DND-41 (cell line): ENCODE measurements at regions not wholly inside any gene's neighbourhood (a gene's known extent, or its start where the extent isn't known, plus 50 kb on each side); places are given as distances from the start of the nearest gene placed in this dataset.

Experiments used
- ATAC-seq: fragments of 200-7000 bp; cut with Tn5 transposase; 3 replicates; pipeline ENCODE4 v1.9.1; 2021; ENCODE audit warnings: low read depth; ENCODE audit not compliant: insufficient read depth
- DNase-seq: peaks from one replicate; pipeline ENCODE4 v3.0.0-alpha.2; 2020
- H2AFZ ChIP-seq: 2 replicates; pipeline ENCODE4 v1.6.0; 2012; ENCODE audit warnings: low read depth, low read length
- H3K27ac ChIP-seq: 2 replicates; pipeline ENCODE4 v1.5.1; 2012; ENCODE audit warnings: low read length, inconsistent platforms
- H3K27me3 ChIP-seq: fragments of 200-600 bp; sonication (generic); 2 replicates; pipeline ENCODE4 v1.6.0; 2012; ENCODE audit warnings: low read length, mild to moderate bottlenecking, inconsistent platforms; ENCODE audit not compliant: insufficient read depth, poor library complexity
- H3K36me3 ChIP-seq: 2 replicates; pipeline ENCODE4 v1.5.1; 2012; ENCODE audit warnings: low read length, inconsistent platforms; ENCODE audit not compliant: insufficient read depth
- H3K4me1 ChIP-seq: 2 replicates; pipeline ENCODE4 v1.5.1; 2012; ENCODE audit warnings: mild to moderate bottlenecking, low read length; ENCODE audit not compliant: insufficient read depth
- H3K4me2 ChIP-seq: 2 replicates; pipeline ENCODE4 v1.6.0; 2012; ENCODE audit warnings: mild to moderate bottlenecking, moderate library complexity, low read length, inconsistent platforms; ENCODE audit not compliant: insufficient read depth
- H3K4me3 ChIP-seq, 2 experiments: fragments of 200-600 bp in 1 of 2; shearing (Covaris generic) in 1 of 2; 2 replicates each; pipeline ENCODE4 v1.5.1; 2012 to 2016; ENCODE audit warnings: inconsistent platforms in 2 of 2, low read length in 2 of 2, mild to moderate bottlenecking in 2 of 2, low read depth in 1 of 2, moderate library complexity in 1 of 2
- H3K79me2 ChIP-seq: 2 replicates; pipeline ENCODE4 v1.6.0; 2012; ENCODE audit warnings: low read length, inconsistent platforms; ENCODE audit not compliant: insufficient read depth
- H3K9ac ChIP-seq: 2 replicates; pipeline ENCODE4 v1.6.0; 2012; ENCODE audit warnings: low read depth, mild to moderate bottlenecking, inconsistent platforms, low read length, moderate library complexity
- H3K9me3 ChIP-seq: 2 replicates; pipeline ENCODE4 v1.5.1; 2012; ENCODE audit warnings: low read length, moderate library complexity, mild to moderate bottlenecking, inconsistent platforms; ENCODE audit not compliant: insufficient read depth, severe bottlenecking
- H4K20me1 ChIP-seq: 2 replicates; pipeline ENCODE4 v1.6.0; 2012; ENCODE audit warnings: low read length; ENCODE audit not compliant: insufficient read depth
- EZH2 ChIP-seq: IDR thresholded peaks from 3 replicates; pipeline ENCODE4 v1.6.1; 2012; ENCODE audit warnings: borderline replicate concordance, low read depth, mild to moderate bottlenecking, moderate library complexity, low read length, inconsistent platforms; ENCODE audit not compliant: severe bottlenecking
- TF ChIP-seq, protein P1 (sequence below): IDR thresholded peaks from 2 replicates; pipeline ENCODE4 v1.5.1; 2012; ENCODE audit warnings: borderline replicate concordance, low read length, moderate library complexity, mild to moderate bottlenecking; ENCODE audit not compliant: poor library complexity, severe bottlenecking; ENCODE audit errors: extremely low read depth

DNA sequence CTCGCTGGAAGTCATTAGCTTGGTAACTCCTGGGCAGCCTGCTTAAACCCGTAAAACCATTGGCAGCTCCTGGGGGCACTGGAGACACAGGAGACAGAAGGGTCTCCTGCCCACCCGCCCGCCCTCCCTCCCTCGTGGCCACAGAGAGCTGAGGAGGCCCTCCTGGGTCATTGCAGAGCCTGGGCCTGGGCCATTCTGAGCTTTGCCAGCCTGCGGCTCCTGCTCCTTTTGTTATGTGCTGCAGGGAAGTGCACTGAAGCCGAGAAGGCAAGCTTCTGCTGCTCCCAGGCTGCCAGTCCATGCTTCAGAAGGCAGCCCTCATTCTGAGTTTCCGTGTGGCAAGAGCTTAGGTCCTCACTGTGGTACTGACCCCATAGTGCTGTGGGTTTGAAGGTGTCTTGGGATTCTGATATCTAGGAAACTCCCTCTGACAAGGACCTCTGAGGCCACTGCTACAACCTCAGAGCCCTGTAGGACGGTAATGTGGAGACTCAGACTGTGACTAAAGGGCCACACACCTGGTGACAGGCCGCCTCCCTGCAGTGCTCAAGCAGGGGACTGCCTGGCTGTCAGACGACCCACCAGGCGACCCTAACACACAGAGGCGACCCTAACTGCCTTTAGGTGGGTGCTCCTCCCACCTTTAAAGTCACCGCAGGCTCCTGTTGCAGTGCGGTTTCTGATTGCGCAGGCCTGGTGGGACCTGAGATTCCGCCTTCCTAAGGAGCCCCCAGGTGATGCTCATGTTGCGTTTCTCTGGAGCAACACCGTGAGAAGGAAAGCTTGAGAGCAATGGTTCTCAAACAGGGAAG lies 118.7 kb downstream of the IER5 start:
- TF ChIP-seq, protein P1, sequence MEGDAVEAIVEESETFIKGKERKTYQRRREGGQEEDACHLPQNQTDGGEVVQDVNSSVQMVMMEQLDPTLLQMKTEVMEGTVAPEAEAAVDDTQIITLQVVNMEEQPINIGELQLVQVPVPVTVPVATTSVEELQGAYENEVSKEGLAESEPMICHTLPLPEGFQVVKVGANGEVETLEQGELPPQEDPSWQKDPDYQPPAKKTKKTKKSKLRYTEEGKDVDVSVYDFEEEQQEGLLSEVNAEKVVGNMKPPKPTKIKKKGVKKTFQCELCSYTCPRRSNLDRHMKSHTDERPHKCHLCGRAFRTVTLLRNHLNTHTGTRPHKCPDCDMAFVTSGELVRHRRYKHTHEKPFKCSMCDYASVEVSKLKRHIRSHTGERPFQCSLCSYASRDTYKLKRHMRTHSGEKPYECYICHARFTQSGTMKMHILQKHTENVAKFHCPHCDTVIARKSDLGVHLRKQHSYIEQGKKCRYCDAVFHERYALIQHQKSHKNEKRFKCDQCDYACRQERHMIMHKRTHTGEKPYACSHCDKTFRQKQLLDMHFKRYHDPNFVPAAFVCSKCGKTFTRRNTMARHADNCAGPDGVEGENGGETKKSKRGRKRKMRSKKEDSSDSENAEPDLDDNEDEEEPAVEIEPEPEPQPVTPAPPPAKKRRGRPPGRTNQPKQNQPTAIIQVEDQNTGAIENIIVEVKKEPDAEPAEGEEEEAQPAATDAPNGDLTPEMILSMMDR: no peak
- TF ChIP-seq EZH2: no peak
- Histone ChIP-seq H3K36me3 (no peaks in the 10 kb centered on the region), H3K4me1 (no peaks in the 10 kb centered on the region), H2AFZ (no peak overlapping the region), H3K9ac (no peak overlapping the region), H3K4me3 (no peak overlapping the region), H3K4me2 (no peak overlapping the region), H3K79me2 (no peaks in the 10 kb centered on the region), H3K27me3 (peaks cover 29% of the 10 kb centered on the region), H3K9me3 (no peaks in the 10 kb centered on the region), H3K27ac (no peak overlapping the region), H4K20me1 (no peaks in the 10 kb centered on the region)
- ATAC-seq: no peak
- no peak for DNase-seq

DNA sequence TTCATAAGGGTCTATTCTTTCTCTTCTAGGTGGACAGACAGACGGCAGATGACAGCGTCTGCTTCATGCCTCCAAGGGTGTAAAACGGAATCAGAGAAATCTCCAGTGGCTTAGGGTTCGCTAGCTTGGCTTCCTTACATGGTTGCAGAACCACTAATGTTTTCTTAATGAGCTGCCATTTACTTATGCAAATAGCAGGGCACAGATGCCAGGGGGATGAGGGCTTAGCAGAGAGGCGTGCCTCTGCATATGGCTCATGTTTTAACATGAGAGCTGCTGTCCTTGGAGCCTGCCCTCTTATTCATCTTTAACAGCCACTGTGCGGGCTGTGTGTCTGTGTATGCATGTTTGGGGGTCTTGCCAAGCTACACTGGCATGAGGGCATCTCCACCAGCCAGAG lies 119.6 kb downstream of the IER5 start:
- Histone ChIP-seq H3K4me2 (no peak overlapping the region), H3K27ac (no peak overlapping the region), H3K27me3 (peaks cover 37% of the 10 kb centered on the region), H3K4me1 (no peaks in the 10 kb centered on the region), H2AFZ (no peak overlapping the region), H3K4me3 (no peak overlapping the region), H3K9ac (no peak overlapping the region), H3K36me3 (no peaks in the 10 kb centered on the region), H3K79me2 (no peaks in the 10 kb centered on the region), H4K20me1 (no peaks in the 10 kb centered on the region), H3K9me3 (no peaks in the 10 kb centered on the region)
- ATAC-seq (no peak), DNase-seq (no peak)
- no peak for TF ChIP-seq EZH2
- TF ChIP-seq, protein P1: no peak

DNA sequence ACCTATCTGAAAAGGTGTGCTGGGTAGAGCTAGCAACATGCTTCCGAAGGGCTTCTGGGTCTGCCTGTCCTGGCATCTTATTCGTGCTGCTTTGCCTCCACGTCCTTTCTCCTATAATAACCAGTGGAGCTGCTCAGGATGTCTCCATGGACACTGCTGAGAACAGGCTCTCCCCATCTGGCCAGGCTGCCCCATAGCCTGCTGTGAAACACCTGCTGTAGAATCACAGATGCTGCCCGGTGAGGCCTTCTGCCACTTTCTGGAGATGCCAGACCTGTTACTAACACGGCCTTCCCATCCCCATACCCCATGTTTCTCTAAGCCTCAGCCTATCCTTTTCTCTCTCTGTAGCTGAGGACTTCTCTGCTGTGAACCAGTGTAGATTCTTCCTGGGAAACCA lies 120.5 kb downstream of the IER5 start:
- TF ChIP-seq EZH2: no peak
- TF ChIP-seq, protein P1: no peak
- Histone ChIP-seq H3K27me3 (peaks cover 37% of the 10 kb centered on the region), H3K4me3 (no peak overlapping the region), H3K79me2 (no peaks in the 10 kb centered on the region), H2AFZ (no peak overlapping the region), H3K36me3 (no peaks in the 10 kb centered on the region), H3K9me3 (no peaks in the 10 kb centered on the region), H3K27ac (no peak overlapping the region), H4K20me1 (no peaks in the 10 kb centered on the region), H3K4me1 (no peaks in the 10 kb centered on the region), H3K9ac (no peak overlapping the region), H3K4me2 (no peak overlapping the region)
- ATAC-seq (no peak), DNase-seq (no peak)
